ENCODE measurements at regions not wholly inside any gene's neighbourhood (a gene's known extent, or its start where the extent isn't known, plus 50 kb on each side); places are given as distances from the start of the nearest gene placed in this dataset.

DNA sequence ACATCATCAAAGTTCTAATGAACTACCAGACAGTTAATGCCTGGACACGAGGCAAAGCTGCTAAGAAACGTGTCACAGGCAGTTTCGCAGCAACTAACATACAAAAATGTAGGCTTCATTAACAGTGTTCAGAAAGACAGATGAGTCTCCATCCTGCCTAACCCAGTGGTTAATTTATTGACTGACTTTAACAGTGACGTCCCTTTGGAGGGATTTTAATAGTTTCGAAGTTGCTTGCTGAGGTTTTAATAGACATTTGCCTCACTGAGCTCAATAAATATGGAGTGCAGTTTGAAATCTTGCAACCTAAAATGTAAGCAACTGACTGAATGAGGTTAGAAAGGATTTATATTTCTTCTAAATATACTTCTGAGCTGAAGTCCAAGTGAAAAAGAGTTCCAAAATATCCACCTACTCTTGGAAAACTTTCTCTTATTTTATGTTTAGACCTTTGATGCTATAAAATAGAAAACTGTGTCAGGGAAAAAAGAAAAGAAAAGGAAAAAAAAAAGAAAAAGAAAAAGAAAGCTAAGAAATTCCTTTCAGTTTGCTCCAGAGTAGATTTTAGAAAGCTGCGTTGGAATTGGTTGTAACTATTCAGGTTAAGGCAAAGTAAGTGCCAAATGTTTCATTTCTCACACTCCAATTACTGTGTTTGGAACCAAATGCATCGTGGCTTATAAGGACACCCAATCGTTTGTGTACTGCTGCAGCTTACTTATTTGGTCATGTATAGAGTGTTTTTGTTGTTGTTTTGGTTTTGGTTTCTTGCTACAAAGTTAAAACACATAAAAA lies 2016.6 kb downstream of the MAT2B start:
- Histone ChIP-seq H3K9ac (ENCODE audit: low read length) (no peak overlapping the region), H4K20me1 (ENCODE audit: control insufficient read depth, insufficient read depth, low read length, poor library complexity, severe bottlenecking) (no peaks in the 10 kb centered on the region), H3K4me3 (ENCODE audit: control extremely low read depth in 1 of 5, extremely low read depth in 1 of 5, insufficient read depth in 1 of 5, low read depth in 2 of 5, low read length in 4 of 5) (no peak overlapping the region), H2AFZ (ENCODE audit: insufficient read depth, low read depth, low read length, poor library complexity, severe bottlenecking) (no peak overlapping the region), H3K4me1 (ENCODE audit: control insufficient read depth in 2 of 2, insufficient read depth in 2 of 2, low read length in 2 of 2) (no peaks in the 10 kb centered on the region), H3K27me3 (replicated peaks in 1 of 4; ENCODE audit: control extremely low read depth in 1 of 4, control insufficient read depth in 3 of 4, insufficient read depth in 4 of 4, low read length in 3 of 4) (no peaks in the 10 kb centered on the region), H3K9me3 (ENCODE audit: control extremely low read depth in 1 of 3, control insufficient read depth in 2 of 3, insufficient read depth in 1 of 3, low read length in 2 of 3) (peaks cover 0 to 5% (median 0%) of the 10 kb centered on the region in 3 donors), H3K4me2 (replicated peaks; ENCODE audit: low read depth, low read length, poor library complexity, severe bottlenecking) (no peak overlapping the region), H3K36me3 (replicated peaks in 1 of 2; ENCODE audit: control extremely low read depth in 1 of 2, control insufficient read depth in 1 of 2, extremely low read depth in 1 of 2, insufficient read depth in 2 of 2, low read length in 1 of 2) (no peaks in the 10 kb centered on the region), H3K27ac (ENCODE audit: low read length in 2 of 2) (no peak overlapping the region), H3K79me2 (ENCODE audit: control insufficient read depth, insufficient read depth, low read length) (no peaks in the 10 kb centered on the region)
- WGBS (ENCODE audit: insufficient coverage), result 0% methylated on average over 1 of the region's 8 CpGs
- intact Hi-C loops (cut with micrococcal nuclease), result no loop called here
- no peak for ATAC-seq (ENCODE audit: low read depth)
- TF ChIP-seq EZH2 (IDR thresholded peaks at IDR 0.05; ENCODE audit: borderline replicate concordance, insufficient read depth, low read depth, low read length, poor library complexity, severe bottlenecking), result no peak
- TF ChIP-seq, protein P1, sequence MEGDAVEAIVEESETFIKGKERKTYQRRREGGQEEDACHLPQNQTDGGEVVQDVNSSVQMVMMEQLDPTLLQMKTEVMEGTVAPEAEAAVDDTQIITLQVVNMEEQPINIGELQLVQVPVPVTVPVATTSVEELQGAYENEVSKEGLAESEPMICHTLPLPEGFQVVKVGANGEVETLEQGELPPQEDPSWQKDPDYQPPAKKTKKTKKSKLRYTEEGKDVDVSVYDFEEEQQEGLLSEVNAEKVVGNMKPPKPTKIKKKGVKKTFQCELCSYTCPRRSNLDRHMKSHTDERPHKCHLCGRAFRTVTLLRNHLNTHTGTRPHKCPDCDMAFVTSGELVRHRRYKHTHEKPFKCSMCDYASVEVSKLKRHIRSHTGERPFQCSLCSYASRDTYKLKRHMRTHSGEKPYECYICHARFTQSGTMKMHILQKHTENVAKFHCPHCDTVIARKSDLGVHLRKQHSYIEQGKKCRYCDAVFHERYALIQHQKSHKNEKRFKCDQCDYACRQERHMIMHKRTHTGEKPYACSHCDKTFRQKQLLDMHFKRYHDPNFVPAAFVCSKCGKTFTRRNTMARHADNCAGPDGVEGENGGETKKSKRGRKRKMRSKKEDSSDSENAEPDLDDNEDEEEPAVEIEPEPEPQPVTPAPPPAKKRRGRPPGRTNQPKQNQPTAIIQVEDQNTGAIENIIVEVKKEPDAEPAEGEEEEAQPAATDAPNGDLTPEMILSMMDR (IDR thresholded peaks at IDR 0.05), result no peak
- POLR2A ChIA-PET, result no interaction called here
- no peaks in the 10 kb centered on the region for H3K9me3 Mint-ChIP-seq (ENCODE audit: insufficient read depth)
- H3K27ac Mint-ChIP-seq, result no peak overlapping the region
- H3K4me3 Mint-ChIP-seq, result no peak overlapping the region
- no peak for DNase-seq
- no peaks in the 10 kb centered on the region for H3K4me1 Mint-ChIP-seq
- no peaks in the 10 kb centered on the region for H3K27me3 Mint-ChIP-seq
- CTCF ChIA-PET, result no interaction called here

DNA sequence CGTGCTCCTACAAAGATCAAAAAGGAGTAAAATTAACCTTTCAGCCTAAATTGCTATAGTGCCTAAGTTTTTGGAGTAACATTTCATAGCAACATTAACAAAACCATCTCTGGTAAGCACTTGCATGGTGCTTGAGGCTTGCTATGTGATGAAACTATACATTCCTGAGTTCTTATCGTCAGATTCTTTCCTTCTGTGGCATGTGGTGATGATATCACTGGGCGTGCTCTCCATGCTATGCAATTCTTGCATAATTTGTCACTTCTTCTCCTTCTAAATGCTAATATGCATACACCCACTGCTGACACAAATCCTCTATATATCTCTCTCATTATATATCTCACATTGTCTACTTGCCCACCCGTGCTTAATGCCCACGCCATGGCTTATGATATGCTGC lies 2019.9 kb downstream of the MAT2B start:
- ATAC-seq (ENCODE audit: low read depth), result no peak

More for the DNA sequence above, 2019.9 kb downstream of the MAT2B start:
- Histone ChIP-seq H2AFZ (ENCODE audit: insufficient read depth, low read depth, low read length, poor library complexity, severe bottlenecking) (no peak overlapping the region), H3K9ac (ENCODE audit: low read length) (no peak overlapping the region), H3K79me2 (ENCODE audit: control insufficient read depth, insufficient read depth, low read length) (no peaks in the 10 kb centered on the region), H4K20me1 (ENCODE audit: control insufficient read depth, insufficient read depth, low read length, poor library complexity, severe bottlenecking) (no peaks in the 10 kb centered on the region), H3K4me1 (ENCODE audit: control insufficient read depth in 2 of 2, insufficient read depth in 2 of 2, low read length in 2 of 2) (no peaks in the 10 kb centered on the region), H3K4me3 (ENCODE audit: control extremely low read depth in 1 of 5, extremely low read depth in 1 of 5, insufficient read depth in 1 of 5, low read depth in 2 of 5, low read length in 4 of 5) (no peak overlapping the region), H3K27me3 (replicated peaks in 1 of 4; ENCODE audit: control extremely low read depth in 1 of 4, control insufficient read depth in 3 of 4, insufficient read depth in 4 of 4, low read length in 3 of 4) (no peaks in the 10 kb centered on the region), H3K36me3 (replicated peaks in 1 of 2; ENCODE audit: control extremely low read depth in 1 of 2, control insufficient read depth in 1 of 2, extremely low read depth in 1 of 2, insufficient read depth in 2 of 2, low read length in 1 of 2) (no peaks in the 10 kb centered on the region), H3K9me3 (ENCODE audit: control extremely low read depth in 1 of 3, control insufficient read depth in 2 of 3, insufficient read depth in 1 of 3, low read length in 2 of 3) (peaks cover 0 to 11% (median 0%) of the 10 kb centered on the region in 3 donors), H3K4me2 (replicated peaks; ENCODE audit: low read depth, low read length, poor library complexity, severe bottlenecking) (no peak overlapping the region), H3K27ac (ENCODE audit: low read length in 2 of 2) (no peak overlapping the region)
- no peak for DNase-seq
- H3K4me1 Mint-ChIP-seq, result no peaks in the 10 kb centered on the region
- H3K27ac Mint-ChIP-seq, result no peak overlapping the region
- WGBS (ENCODE audit: insufficient coverage), result 83% methylated on average over 1 of the region's 5 CpGs
- peaks cover 11% of the 10 kb centered on the region for H3K9me3 Mint-ChIP-seq (ENCODE audit: insufficient read depth)
- POLR2A ChIA-PET, result no interaction called here
- CTCF ChIA-PET, result no interaction called here
- no peak for TF ChIP-seq EZH2 (IDR thresholded peaks at IDR 0.05; ENCODE audit: borderline replicate concordance, insufficient read depth, low read depth, low read length, poor library complexity, severe bottlenecking)
- TF ChIP-seq, protein P1 (IDR thresholded peaks at IDR 0.05), result no peak
- intact Hi-C loops (cut with micrococcal nuclease), result no loop called here
- no peak overlapping the region for H3K4me3 Mint-ChIP-seq
- H3K27me3 Mint-ChIP-seq, result no peaks in the 10 kb centered on the region
